Lower lobe of right lung (tissue), 2 donors: ENCODE measurements at regions not wholly inside any gene's neighbourhood (a gene's known extent, or its start where the extent isn't known, plus 50 kb on each side); places are given as distances from the start of the nearest gene placed in this dataset.

ENCODE experiments used
- ATAC-seq, 2 donors: fragments of 200-7000 bp; cut with Tn5 transposase; one replicate each; pipeline ENCODE4 v1.9.1; 2020 to 2022; ENCODE audit warnings: mild to moderate bottlenecking in 2 of 2, moderate library complexity in 2 of 2
- DNase-seq: peaks from one replicate; pipeline ENCODE4 v3.0.0-alpha.2; 2020
- H3K27ac ChIP-seq: fragments of 200-600 bp; one replicate; pipeline ENCODE4 v1.8.0; 2022
- H3K27me3 ChIP-seq: fragments of 200-600 bp; one replicate; pipeline ENCODE4 v1.8.0; 2022; ENCODE audit warnings: low read depth
- H3K36me3 ChIP-seq: fragments of 200-600 bp; one replicate; pipeline ENCODE4 v1.8.0; 2022; ENCODE audit warnings: mild to moderate bottlenecking
- H3K4me1 ChIP-seq: fragments of 200-600 bp; one replicate; pipeline ENCODE4 v1.8.0; 2022
- H3K4me3 ChIP-seq: fragments of 200-600 bp; one replicate; pipeline ENCODE4 v1.8.0; 2022; ENCODE audit warnings: mild to moderate bottlenecking
- H3K9me3 ChIP-seq: fragments of 200-600 bp; one replicate; pipeline ENCODE4 v1.8.0; 2022
- intact Hi-C: fragments of 100-400 bp; cut with DNase I; formaldehyde crosslinking; loops from one replicate; pipeline ENCODE4 v1.11.0; 2022
- TF ChIP-seq, protein P1 (sequence below): fragments of 200-600 bp; IDR thresholded peaks from one replicate; pipeline ENCODE4 v1.8.0; 2022; ENCODE audit warnings: antibody characterized with exemption, mild to moderate bottlenecking
- donor health status: DM: no; HTN: yes; CAD: no; lungs with severe emphysema.

DNA sequence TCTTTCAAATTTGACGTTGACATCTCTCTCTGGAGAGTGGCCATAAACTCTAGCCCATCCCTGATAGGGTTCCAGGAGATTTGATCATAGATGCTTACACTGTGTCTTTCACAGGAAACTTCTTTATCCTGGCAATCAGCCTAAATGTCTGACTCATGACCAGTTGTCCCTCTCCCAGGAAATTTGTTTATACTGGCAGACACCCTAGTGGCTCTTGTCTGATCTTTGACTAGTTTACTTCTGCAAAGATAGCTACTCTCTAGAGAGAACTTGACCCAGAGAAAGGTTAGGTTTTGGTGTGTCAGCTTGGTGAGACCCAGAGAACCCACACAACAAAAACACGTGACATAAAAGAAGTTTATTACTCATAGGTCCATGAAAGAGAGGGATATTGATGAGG lies 509.8 kb downstream of the CENPC start:
- no peaks in the 10 kb centered on the region for H3K4me1 ChIP-seq
- H3K36me3 ChIP-seq, result no peaks in the 10 kb centered on the region
- ATAC-seq (no peak), DNase-seq (no peak)
- intact Hi-C loops, result no loop called here
- H3K27me3 ChIP-seq, result no peaks in the 10 kb centered on the region
- no peak overlapping the region for H3K4me3 ChIP-seq
- TF ChIP-seq, protein P1, sequence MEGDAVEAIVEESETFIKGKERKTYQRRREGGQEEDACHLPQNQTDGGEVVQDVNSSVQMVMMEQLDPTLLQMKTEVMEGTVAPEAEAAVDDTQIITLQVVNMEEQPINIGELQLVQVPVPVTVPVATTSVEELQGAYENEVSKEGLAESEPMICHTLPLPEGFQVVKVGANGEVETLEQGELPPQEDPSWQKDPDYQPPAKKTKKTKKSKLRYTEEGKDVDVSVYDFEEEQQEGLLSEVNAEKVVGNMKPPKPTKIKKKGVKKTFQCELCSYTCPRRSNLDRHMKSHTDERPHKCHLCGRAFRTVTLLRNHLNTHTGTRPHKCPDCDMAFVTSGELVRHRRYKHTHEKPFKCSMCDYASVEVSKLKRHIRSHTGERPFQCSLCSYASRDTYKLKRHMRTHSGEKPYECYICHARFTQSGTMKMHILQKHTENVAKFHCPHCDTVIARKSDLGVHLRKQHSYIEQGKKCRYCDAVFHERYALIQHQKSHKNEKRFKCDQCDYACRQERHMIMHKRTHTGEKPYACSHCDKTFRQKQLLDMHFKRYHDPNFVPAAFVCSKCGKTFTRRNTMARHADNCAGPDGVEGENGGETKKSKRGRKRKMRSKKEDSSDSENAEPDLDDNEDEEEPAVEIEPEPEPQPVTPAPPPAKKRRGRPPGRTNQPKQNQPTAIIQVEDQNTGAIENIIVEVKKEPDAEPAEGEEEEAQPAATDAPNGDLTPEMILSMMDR, result no peak
- no peak overlapping the region for H3K27ac ChIP-seq
- H3K9me3 ChIP-seq, result no peaks in the 10 kb centered on the region

DNA sequence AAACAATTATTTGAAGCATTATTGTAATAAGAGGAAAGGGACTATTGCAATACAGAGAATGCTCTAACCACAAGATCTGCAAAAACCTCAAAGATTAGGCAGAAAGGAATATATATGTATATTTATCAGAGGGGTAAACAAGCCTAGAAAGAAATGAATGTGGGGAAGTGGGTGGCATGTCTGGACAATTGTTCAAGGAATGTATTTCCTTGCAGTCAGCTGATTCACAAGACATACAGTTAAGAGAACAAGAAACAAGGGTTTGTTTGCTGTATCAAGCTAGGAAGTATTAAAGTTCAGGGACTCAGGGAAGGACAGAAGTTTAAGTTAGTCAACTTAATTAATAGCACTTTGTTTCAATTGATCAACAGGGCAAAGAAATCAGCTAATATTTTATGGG lies 514.7 kb downstream of the CENPC start:
- TF ChIP-seq, protein P1, result no peak
- H3K27ac ChIP-seq, result no peak overlapping the region
- H3K9me3 ChIP-seq, result no peaks in the 10 kb centered on the region
- no peaks in the 10 kb centered on the region for H3K4me1 ChIP-seq
- DNase-seq, result no peak
- ATAC-seq, result no peak
- no peaks in the 10 kb centered on the region for H3K27me3 ChIP-seq
- H3K36me3 ChIP-seq, result no peaks in the 10 kb centered on the region
- no peak overlapping the region for H3K4me3 ChIP-seq
- intact Hi-C loops, result no loop called here

DNA sequence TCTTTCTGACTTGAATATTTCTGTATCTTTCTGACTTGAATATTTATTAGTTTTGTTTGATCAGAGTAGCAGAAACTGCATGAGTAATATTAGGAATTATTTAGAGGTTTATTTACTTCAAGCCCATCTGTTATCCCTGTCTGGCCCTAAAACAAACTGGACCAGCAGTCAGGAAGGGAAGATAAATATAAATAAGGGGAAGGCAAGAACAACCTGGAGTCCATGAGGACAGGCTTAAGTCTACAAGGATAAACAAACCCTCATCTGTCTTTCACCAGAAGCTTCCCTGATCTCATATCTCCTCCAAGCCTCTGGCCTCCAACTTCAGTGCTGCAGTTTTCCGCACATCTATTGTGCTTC lies 524.9 kb downstream of the CENPC start:
- no peak overlapping the region for H3K27ac ChIP-seq
- intact Hi-C loops, result no loop called here
- H3K4me1 ChIP-seq, result no peaks in the 10 kb centered on the region
- TF ChIP-seq, protein P1, result no peak
- H3K9me3 ChIP-seq, result peaks cover 5% of the 10 kb centered on the region
- ATAC-seq (no peak), DNase-seq (no peak)
- no peak overlapping the region for H3K4me3 ChIP-seq
- H3K36me3 ChIP-seq, result no peaks in the 10 kb centered on the region
- H3K27me3 ChIP-seq, result no peaks in the 10 kb centered on the region

DNA sequence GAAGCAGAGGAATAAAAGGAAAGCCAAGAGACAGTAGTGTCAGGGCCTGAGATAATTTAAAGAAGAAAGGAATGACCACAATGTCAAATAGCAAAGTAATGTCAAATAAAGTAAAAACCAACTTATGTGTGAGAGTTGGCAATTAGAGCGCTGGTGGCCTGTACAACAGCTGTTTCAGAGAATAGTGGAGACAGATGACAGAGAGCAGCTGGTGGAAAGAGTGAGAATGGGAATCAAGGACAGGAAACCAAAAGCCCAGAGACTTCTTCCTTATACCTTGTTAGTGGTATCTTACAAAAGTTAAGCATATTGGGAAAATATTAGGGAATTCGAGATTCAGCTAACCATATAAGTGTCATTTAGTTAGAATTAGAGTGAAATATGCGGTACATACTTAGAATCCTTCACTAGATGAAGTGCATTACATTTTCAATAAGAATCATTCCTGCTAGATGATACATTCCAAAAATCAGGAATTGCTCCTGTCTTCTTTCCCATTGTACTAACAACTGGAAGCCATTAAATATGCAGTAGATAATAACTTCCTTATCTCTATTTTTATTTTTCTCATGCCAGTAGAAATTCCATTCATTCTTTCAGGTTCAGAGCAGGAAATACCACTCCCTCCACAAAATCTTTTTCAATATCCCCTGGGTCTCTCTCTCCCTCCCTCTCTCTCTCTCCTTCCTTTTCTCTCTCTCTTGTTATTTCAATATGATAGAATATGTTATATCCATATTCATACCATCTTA lies 525.4 kb downstream of the CENPC start:
- Histone ChIP-seq H3K27ac (no peak overlapping the region), H3K27me3 (no peaks in the 10 kb centered on the region), H3K4me1 (no peaks in the 10 kb centered on the region), H3K4me3 (no peak overlapping the region), H3K9me3 (peaks cover 5% of the 10 kb centered on the region), H3K36me3 (no peaks in the 10 kb centered on the region)
- intact Hi-C loops, result no loop called here
- ATAC-seq (no peak), DNase-seq (no peak)
- TF ChIP-seq, protein P1, result no peak

DNA sequence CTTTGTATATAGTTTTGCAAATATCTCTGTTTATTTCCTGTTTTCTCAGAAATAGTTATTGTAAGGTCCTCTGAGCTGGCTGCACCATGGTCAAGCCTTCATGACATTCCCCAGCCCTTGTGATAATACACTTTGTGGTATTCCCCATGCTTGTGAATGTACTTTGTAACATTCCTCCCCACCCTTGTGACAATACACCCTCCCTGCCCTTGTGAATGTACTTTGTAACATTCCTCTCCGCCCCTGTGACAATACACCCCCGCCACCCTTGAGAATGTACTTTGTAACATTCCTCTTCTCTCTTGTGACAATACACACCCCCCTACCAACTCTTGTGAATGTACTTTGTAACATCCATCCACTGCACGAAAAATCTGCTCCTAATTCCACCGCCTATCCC lies 530.7 kb downstream of the CENPC start:
- ATAC-seq, result no peak
- DNase-seq, result no peak
- no peak overlapping the region for H3K27ac ChIP-seq
- intact Hi-C loops, result no loop called here
- TF ChIP-seq, protein P1, result no peak
- H3K9me3 ChIP-seq, result peaks cover 5% of the 10 kb centered on the region
- H3K4me3 ChIP-seq, result no peak overlapping the region
- H3K36me3 ChIP-seq, result no peaks in the 10 kb centered on the region
- no peaks in the 10 kb centered on the region for H3K4me1 ChIP-seq
- no peaks in the 10 kb centered on the region for H3K27me3 ChIP-seq
